ENCODE measurements at regions not wholly inside any gene's neighbourhood (a gene's known extent, or its start where the extent isn't known, plus 50 kb on each side); places are given as distances from the start of the nearest gene placed in this dataset.
"Not testable (repeated sequence)": the region's sequence is repeated elsewhere in the genome, so short reads cannot be mapped to it uniquely, and the experiment has no call there.

GRCh38 chr3:158026236-158026635 lies 80.0 kb downstream of the SHOX2 start:
- no peak for DNase-seq (ENCODE audit: low read depth)

- not testable (repeated sequence) for DNase-seq (ENCODE audit: low read depth)
Observed at GRCh38 chr3:158019897-158020296, 86.3 kb downstream of the SHOX2 start.

DNA sequence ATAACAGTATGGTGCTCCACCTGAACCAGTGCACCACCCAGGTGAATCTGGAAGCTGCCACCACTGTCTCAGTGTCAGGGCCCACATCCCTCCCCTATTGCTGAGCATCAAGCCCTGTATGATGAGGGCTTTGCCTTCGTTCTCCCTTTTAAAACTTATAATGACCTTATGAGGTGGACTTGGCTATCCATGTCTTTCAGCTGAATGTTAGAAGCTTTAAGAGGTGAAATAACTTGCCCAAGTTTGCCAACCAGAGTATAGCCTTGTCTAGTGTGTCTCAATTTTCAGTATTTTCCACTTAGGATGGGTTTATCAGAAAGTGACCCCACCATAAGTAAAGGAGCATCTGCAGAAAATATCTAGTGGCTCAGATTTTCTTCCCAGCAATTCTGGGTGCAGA lies 87.8 kb downstream of the SHOX2 start:
- DNase-seq (ENCODE audit: low read depth) = no peak

GRCh38 chr3:158012901-158013300 lies 93.3 kb downstream of the SHOX2 start:
- no peak for DNase-seq (ENCODE audit: low read depth)

DNA sequence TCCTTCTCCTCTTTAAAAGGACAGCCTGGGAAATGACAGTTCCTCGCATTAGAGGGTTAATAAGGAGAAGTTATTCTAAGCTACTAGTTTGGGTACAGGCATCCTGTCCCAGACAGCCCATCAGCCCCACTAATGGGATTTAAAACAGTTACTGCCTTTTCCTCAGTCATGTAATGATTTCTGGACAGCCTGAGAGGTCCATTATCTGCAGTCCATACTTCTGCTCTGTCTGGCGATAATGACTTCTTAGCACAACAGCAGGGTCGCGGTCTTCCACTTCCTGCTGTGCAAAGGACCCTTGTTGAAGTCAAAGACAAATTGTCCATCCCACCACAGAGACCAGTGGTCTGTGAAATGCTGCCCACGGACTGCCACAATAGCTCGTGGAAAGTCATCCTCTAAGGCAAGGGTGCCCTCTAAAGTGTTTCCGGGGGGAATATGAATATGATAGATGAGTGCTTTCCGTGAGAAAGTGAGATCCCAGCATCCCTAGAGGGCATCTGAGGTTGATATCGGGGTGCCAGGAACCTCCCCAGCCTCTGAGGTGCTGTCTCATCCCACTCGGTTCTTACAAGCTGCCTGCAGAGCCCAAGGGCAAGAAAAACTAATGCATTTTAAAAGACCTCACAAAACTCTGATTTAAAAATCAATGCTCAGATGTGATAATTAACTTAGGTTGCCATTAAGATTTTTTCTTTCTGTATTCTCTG lies 100.7 kb downstream of the SHOX2 start:
- DNase-seq (ENCODE audit: low read depth) = no peak

- no peak for DNase-seq (ENCODE audit: low read depth)
Observed at GRCh38 chr3:157999246-157999645, 107.0 kb downstream of the SHOX2 start.

- DNase-seq (ENCODE audit: low read depth) = no peak
Observed at GRCh38 chr3:157982359-157982758, 123.9 kb downstream of the SHOX2 start.

DNA sequence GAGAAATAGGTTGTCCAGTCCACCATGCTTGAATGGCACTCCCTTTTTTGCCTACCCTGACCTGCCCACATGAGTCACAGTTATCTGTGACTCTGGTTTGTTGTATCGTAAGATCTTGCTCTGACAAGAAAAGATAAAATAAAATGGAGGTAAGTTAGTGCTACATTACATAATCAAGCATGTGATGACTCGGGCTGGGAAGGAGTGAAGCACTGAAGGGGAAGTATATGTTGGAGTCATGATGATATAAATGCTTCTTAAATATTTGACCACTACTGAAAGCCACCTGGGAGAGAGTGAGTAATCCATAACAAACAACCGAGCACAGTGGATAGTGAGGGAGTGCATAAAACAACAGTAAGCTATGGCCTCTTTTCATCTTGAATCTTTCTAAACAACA lies 124.4 kb downstream of the SHOX2 start:
- no peak for DNase-seq (ENCODE audit: low read depth)

GRCh38 chr3:157979022-157979421 lies 127.2 kb downstream of the SHOX2 start:
- DNase-seq (ENCODE audit: low read depth) = no peak

GRCh38 chr3:157961665-157962064 lies 144.6 kb downstream of the SHOX2 start:
- DNase-seq (ENCODE audit: low read depth) = no peak

DNA sequence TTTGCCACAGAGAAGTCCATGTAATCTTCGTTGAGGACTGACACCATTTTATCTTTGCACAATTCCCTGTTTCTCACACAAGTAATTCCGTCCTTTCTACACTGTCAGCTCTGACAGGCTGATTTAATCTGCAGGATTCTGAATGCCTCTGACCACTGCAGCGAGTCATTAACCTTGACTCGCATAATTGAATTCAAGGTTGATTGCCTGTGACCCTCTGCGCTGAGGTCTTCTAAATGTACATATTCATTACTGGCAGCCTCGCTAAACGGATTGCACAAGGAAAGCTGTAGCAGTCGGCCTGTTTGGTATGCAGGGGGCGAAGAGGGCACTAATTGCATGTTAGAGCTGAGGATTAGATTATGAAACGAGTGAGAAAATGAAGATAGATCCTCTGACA lies 147.8 kb downstream of the SHOX2 start:
- no peak for DNase-seq (ENCODE audit: low read depth)

DNA sequence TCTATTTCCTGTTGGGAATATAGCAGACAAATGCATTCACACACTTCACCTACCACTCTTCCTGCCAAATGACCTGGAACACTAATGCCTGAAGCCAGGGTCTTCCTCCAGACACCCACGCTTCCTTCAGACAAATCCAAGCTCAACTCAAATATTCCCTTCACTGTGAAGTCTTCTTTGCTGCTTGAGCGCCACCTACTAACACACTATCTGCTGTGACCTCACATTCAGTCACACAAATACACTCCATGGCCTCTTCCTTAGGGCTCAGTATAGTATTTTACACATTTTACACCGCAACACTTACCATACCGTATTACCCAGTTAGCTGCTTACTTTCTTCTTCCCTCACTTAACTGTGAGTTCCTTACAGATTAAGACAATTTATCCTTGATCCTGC lies 149.4 kb downstream of the SHOX2 start:
- no peak for DNase-seq (ENCODE audit: low read depth)

- no peak for DNase-seq (ENCODE audit: low read depth)
Observed at GRCh38 chr3:157956176-157956575, 150.0 kb downstream of the SHOX2 start.

DNA sequence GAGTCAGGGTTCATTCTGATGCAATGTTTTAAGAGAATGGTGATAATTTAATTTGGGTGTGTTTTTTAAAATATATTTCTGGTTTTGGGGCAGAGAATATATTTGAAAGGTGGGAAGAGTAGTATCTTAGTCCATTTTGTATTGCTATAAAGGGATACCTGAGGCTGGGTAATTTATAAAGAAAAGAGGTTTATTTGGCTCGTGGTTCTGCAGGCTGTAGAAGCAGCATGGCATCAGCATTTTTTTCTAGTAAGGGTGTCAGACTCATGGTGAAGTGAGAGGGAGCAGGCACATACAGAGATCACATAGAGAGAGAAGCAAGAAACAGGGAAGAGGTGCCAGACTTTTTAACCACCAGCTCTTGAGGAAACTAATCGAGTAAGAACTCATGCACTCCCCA lies 152.7 kb downstream of the SHOX2 start:
- no peak for DNase-seq (ENCODE audit: low read depth)

GRCh38 chr3:157948605-157949383 lies 157.4 kb downstream of the SHOX2 start:
- DNase-seq (ENCODE audit: low read depth) = no peak

- DNase-seq (ENCODE audit: low read depth) = no peak
Observed at GRCh38 chr3:157939166-157939565, 167.1 kb downstream of the SHOX2 start.

GRCh38 chr3:157938154-157938779 lies 168.0 kb downstream of the SHOX2 start:
- DNase-seq (ENCODE audit: low read depth) = peak; percentile 72

DNA sequence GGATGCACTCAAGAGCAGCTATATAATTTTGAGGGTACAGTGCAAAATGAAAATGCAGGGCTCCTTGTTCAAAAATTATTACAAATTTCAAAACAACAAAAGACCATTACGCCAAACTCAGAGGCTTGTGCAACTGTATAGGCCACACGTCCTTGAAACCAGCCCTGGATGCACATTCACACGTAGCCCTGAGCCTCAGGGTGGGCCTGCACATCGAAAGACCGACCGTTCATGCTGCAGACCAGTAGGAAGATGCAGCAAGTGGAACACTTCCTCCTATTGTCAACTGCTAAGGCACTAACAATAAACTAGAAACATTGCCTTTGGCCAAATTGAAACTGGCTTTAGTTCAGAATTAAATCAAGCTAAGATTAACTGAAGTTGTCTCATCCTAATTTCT lies 174.7 kb downstream of the SHOX2 start:
- no peak for DNase-seq (ENCODE audit: low read depth)

- no peak for DNase-seq (ENCODE audit: low read depth)
Observed at GRCh38 chr3:157930000-157930780, 176.0 kb downstream of the SHOX2 start.

DNA sequence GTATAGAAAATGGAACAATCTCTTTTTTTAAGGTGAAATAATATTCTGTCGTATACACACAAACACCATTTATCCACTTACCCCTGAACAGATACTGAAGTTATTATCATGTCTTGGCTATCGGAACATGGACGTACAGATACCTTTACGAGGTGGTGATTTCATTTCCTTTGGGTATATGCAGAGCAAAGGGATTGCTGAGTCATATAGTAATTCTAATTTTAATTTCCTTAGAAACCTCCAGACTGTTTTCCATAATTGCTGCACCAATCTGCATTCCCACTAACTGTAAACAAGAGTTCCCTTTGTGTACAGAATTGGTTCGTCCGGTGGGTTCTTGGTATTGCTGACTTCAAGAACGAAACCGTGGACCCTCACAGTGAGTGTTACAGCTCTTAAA lies 179.4 kb downstream of the SHOX2 start:
- no peak for DNase-seq (ENCODE audit: low read depth)

GRCh38 chr3:157922614-157923013 lies 183.6 kb downstream of the SHOX2 start:
- no peak for DNase-seq (ENCODE audit: low read depth)

GRCh38 chr3:157921811-157922210 lies 184.4 kb downstream of the SHOX2 start:
- DNase-seq (ENCODE audit: low read depth) = no peak
